ENCODE measurements at regions not wholly inside any gene's neighbourhood (a gene's known extent, or its start where the extent isn't known, plus 50 kb on each side); places are given as distances from the start of the nearest gene placed in this dataset.
"Not testable (repeated sequence)": the region's sequence is repeated elsewhere in the genome, so short reads cannot be mapped to it uniquely, and the experiment has no call there.

DNA sequence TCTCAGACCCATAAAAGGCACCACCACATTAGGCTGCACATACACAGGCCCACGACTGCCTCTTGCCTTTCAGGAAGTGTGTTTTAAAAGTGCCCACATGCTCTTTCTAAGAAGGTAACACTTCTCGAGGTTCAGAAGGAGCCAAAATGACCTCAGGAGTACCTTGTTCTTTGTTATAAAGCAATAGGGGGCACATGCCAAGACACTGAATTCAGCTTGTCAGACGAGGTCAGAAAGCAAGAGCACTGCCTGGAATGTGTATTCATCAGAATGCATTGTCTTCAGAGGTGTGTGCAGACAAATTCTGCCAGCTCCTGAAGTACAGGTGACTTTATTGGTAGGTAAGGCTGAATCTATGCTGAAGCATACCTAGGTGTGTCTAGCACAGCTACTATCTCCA, 114.5 kb upstream of the IRX1 start:
- no peak for DNase-seq

- DNase-seq: no peak
These were observed 120.0 kb upstream of the IRX1 start for GRCh38 chr5:3475674-3476073.

- no peak for DNase-seq
These were observed 129.2 kb upstream of the IRX1 start for GRCh38 chr5:3466392-3466791.

GRCh38 chr5:3460416-3460815, 135.2 kb upstream of the IRX1 start:
- no peak for DNase-seq

DNA sequence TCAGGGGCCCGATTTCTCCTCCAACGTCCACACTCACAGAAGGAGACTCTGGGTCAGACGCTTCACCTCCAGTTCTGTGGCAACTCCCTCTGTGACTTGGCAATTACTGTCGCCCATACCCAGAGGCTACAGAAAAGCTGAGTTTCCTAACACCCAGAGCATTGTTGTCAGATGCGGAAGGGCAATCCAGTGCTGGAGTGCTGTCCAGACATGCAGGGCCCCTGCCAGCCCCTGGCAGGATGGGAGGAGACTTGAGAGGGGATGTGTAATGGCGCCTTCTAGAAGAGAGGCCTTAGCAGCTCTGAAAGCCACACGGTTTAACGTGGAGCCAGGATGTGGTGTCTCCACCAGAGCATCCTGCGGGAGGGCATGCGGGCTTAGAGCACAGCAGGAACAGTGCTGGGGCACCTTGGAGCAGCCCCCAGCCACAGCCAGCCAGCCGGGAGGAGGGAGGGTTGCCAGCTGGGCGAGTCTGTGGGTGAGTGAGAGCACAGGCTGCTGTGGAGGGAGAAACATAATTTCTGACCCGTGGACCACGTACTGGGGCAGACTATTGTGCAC, 139.4 kb upstream of the IRX1 start:
- DNase-seq: no peak

GRCh38 chr5:3454028-3454427, 141.6 kb upstream of the IRX1 start:
- not testable (repeated sequence) for DNase-seq

DNA sequence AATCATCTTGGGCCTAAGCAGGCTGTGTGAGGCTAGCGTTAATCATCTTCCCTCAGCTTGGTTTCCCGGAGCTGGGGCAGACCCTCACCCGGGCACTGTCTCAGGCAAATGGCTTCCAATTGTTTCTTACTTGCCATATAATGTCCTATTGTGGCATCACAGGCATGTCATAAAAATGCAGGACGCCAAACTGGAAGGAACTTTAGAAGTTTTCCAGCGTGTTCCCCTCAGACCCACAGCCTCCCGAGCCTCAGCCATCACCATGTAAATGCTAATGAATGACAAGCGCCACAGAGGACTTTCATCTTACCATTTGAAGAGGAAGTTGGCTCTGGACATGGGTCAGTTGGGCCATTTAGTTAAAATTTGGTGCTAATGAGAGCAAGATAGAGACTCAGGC, 143.0 kb upstream of the IRX1 start:
- no peak for DNase-seq

DNA sequence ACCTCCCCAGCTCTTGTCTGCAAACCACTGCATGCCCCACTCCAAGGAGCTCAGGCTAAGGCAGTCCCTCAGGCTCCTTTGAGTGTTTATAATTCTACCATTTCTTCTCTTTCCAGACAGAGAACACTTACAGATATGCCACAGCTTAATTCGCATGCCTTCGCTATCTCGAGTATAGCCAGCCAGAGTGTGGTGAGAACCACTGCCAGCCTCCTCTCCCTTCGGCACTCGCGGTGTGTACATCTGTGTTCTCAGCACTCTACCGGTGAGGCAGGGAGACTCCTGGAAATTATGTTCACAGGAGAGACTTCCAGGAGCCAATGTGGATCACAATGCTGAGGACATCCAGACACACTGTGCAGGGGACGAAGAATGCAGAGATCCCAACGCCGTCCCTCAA, 143.7 kb upstream of the IRX1 start:
- DNase-seq: no peak

GRCh38 chr5:3449481-3449880, 146.2 kb upstream of the IRX1 start:
- DNase-seq: no peak

- DNase-seq: no peak
These were observed 149.2 kb upstream of the IRX1 start for GRCh38 chr5:3446410-3446809.

DNA sequence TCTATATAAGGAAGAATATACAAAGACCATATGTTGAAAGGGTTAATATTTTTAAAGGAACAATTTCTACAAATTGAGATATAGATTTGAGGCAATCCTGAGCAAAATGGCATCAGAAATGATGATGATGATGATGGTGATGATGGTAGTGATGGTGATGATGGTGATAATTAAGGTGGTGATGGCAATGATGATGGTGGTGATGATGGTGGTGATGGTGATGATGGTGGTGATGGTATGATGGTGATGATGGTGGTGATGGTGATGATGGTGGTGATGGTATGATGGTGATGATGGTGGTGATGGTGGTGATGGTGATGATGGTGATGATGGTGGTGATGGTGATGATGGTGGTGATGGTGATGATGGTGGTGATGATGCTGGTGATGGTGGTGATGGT, 150.1 kb upstream of the IRX1 start:
- not testable (repeated sequence) for DNase-seq

GRCh38 chr5:3432135-3432534, 163.5 kb upstream of the IRX1 start:
- DNase-seq: no peak

DNA sequence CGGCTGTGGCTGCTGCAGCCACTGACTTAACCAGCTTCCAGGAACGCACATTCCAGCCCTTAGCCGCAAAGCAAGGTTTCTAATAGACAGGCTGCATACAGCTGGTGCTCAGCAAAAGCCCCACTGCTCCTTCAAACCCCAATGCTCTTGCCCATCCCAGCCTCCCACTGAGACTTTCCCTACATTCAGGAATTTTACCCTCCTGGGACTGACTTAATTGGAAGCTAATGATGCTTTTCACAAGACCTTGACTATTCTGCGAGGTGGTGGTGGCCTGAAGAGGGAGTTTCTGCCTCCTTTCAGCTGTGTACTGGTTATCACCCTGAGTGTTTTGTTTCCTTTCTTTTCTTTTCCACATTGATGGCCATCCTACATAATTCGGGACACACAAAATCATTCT, 164.9 kb upstream of the IRX1 start:
- no peak for DNase-seq

- no peak for DNase-seq
These were observed 165.7 kb upstream of the IRX1 start for GRCh38 chr5:3429962-3430361.

DNA sequence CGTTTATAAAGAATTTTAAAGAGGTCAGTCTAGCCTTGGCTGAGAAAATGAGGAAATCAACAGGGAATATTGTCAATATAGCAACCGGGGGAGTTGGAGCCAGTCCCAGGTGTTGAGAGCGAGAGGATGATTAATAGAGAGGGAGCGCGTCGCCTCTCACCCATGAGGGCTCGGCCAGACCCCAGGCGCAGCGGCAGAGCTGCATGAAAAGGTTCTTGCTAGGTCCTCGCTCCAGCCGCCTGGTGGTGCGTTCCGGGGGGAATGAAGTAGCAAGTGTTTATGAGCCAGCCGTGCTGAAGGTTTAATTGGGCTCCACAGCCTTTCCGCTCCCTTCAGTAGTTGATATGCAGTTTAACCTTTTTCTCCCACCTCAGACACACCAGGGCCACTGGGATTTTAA, 167.3 kb upstream of the IRX1 start:
- DNase-seq: no peak

GRCh38 chr5:3424946-3425345, 170.7 kb upstream of the IRX1 start:
- DNase-seq: no peak

GRCh38 chr5:3417376-3417943, 178.2 kb upstream of the IRX1 start:
- no peak for DNase-seq

GRCh38 chr5:3414371-3414770, 181.3 kb upstream of the IRX1 start:
- DNase-seq: no peak

- DNase-seq: no peak
These were observed 183.5 kb upstream of the IRX1 start for GRCh38 chr5:3412146-3412545.

DNA sequence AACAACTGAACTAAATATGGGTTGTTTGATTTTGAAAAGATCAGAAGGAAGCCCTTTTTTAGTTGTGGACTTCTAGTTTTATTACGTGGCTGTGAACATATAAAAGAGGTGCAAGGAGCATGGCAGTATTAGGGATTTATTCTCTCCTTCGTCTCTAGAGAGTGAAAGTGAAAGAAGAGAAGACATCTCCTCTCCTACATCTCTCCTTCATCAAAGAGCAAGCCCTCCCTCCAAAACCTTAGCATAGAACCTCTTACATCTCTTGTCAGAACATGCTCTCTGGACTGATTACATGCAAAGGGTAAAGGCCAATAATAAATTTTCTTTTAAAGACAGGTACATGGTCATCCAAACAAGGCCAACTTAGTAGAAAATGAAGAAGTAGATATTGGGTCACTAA, 184.3 kb upstream of the IRX1 start:
- no peak for DNase-seq

DNA sequence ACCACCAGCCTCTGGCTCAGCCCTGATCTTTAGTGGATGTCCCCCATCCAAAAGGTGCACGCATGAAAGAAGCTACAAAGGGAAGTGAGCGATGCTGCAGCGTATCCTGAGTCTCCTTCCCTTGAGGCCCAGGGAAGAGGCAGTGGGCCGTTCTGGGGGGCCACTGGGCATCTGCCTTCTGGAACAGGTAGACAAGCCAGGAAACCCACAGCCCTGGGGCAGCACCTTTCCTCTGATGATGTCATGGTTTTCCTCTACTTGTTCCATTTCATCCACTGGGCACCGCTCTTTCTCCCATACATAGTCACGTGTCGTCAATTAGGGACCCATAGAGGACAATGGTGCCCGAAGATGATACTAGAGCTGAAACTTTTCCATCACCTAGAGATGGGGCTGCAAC, 194.0 kb upstream of the IRX1 start:
- no peak for DNase-seq

GRCh38 chr5:3400659-3401058, 195.0 kb upstream of the IRX1 start:
- no peak for DNase-seq

DNA sequence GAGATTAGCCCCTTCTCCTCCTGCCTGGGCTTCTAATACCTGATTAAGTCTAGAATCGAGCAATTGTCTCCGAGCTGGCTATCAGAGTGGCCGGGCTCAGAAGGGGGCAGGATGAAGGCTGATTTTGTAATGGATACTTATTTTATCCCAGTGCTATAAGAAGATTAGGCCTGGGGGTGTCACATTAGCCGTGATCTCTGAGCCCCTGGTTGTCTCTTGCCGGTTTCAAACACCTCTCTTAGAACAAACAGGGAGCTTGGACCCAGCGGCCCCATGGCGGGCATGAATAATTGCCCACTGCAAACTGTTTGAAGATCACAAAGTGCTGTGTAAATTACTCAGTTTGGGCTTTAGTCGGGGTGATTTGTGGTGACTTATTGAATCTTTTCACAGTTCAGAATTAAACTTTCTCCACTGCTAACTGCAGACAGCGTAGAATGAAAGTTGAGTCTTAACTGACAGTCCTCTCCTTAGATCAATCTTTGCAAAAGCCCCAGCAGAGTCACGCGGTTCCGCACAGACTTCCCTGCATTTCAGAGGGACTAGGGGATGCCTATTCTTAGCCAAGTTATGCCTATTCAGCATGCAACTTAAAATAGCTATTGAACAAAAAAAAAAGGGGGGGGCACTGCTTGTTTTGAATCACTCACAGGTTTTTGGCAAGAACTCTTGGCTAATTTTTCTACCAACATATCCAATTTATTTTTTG, 200.6 kb upstream of the IRX1 start:
- no peak for DNase-seq

GRCh38 chr5:3393920-3394597, 201.6 kb upstream of the IRX1 start:
- DNase-seq: no peak
